C1 segment of cervical spinal cord (tissue), 14 donors: ENCODE measurements at regions not wholly inside any gene's neighbourhood (a gene's known extent, or its start where the extent isn't known, plus 50 kb on each side); places are given as distances from the start of the nearest gene placed in this dataset.

ENCODE experiments used
- DNase-seq, 14 donors: peaks; one replicate each; lab custom pipeline; 2025; lab: John Stamatoyannopoulos, UW

DNA sequence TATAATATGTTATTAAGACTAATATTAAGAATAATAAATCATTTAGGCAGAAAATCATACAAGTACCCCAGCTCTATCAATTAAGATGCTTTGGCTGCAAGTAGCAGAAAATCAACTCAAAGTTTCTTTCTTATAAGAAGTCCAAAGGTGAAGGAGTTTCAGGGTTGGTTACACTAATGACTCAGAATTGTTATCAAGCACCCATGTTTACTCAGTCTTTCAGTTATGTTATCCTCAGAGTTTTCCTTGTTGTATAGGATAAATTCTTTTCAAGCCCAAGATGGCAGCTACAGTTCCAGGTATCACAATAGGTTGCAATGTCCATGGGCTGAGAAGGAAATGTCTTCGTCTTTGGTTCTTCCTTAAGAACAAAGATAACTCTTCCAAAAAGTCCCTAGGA is 163.6 kb downstream of the TNFSF18 start:
- no peak for DNase-seq

DNA sequence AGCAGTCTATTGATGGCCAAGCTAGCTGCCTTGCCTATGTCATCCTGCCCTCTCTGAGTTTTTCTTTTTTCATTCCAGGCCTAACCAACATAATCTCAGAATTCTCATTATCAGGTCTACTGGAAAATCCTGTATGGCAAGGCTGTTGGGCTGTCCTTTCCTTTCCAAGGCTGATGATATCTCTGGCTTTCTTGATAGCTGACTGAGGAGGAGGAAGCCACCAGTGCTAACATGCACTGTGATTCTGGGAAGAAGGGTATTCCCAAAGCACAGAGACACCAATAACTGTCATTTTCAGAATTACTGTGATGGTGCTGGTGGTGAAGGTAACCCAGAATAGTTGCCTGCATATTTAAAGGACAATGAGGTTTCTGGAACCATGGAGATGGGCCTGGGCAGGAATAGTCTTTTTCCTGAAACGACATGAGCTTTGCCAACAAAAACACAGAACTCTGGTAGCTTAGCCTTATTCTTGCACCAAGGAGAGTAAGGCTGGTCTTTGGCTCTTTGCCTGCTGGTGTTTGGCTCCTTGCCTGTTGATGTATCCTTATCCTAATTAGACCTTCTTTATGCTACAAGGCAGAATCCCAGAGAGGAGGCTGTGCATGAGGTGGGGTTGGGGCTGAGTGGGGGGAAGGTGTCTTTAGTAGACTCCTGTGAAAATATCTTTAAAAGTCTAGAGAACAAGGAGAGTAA is 157.4 kb downstream of the TNFSF18 start:
- DNase-seq, result no peak

DNA sequence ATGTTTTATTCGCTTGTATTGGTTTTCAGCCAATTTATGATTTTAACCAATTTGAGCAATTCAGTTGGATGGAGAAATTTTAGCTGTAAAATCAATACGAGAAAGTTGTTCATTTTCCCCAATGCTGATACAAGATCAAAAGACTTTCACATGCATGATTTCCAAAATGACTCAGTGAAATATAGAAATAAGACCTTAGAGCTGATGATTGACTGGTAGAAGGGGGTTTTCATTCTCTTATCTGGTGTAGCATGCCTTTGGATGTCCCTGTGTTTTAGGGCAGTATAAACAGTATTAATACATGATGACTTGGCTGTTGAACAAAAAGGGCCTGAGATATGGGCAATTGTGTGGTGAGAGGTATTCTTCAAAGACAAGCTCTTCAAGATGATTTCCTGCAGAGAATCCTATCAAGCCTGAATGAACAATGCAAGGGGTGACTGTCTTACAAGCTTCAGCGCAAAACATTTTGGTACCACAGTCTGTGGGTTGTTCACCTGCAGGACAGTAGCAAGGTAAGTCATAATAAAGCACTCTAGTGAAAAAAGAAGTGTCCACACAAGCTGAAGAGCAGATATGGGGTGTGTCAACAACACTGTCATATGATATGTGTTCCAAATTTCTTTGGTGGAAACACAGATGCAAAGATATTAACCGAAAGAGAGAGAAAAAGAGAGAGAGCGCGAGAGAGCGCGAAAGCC is 156.2 kb downstream of the TNFSF18 start:
- no peak for DNase-seq

DNA sequence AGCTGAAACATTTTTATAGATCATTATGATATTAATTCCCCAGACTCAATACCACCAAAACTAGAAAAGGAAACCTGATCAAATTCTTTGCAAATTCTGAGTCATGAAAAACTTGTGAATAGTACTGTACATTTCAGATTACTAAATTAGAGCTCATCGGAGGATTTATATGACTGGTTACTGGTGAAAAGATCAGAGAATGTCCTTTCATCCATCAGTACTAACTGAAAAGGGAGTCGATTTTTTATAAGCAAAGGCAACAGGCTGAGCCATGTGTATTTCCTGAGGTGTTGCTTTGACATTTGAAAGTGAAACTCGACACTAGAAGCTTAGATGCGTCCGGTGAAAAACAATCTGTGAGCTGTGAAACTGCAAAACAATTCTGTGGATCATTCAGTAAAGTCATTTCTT is 155.7 kb downstream of the TNFSF18 start:
- DNase-seq, result no peak

DNA sequence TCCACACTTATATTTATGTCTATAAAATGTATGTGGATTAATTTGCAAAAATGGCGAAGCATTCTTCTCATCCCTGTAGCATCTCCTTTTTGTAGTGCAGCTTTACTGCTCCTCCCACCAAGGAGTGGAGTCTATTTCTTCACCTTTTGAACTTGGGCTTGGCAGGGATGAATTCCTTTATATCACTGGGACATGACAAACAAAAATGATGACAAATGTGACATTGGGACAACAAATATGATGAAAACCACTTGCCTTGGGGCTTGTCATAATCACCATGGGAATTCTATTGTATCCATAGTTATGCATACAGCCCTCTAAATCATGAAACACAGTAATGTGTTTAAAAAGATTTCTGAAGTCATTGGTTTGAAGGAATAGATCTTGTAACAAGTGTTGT is 155.0 kb downstream of the TNFSF18 start:
- DNase-seq, result no peak

DNA sequence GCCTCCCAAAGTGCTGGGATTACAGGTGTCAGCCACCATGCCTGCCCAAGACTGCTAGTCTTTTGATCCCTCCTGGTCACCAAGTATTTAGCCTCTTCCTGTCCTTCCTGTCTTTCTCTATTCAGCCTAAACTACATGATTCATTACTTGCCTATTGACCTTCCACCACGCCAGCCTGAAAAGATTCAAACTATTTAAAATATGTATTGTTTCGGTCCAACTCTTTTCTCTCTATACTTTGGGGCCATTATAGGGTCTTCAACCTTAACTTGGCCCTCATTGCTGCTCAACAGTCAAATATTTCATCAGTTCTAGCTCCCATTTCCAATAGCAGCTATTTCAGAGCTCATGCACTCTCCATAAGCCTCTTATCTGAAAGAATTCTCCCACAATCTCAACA is 153.0 kb downstream of the TNFSF18 start:
- no peak for DNase-seq

DNA sequence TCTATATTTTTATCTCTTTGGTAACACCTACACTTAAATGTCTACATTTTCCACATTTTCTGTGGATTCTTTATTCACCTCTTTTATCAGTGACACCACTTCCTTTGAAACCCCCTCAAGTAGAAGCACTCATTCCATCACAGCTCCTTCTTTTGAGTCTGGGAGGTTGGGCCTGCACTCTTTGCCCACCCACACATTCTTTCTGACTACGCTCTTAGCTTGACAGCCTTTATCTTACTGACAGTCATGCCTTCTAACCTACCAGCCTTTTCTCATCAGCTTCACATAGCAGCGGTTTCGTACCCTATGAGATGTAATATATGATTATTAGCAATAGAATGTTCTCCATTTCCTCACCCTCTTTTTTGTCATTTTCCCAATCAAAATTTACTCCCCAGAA is 151.9 kb downstream of the TNFSF18 start:
- no peak for DNase-seq

DNA sequence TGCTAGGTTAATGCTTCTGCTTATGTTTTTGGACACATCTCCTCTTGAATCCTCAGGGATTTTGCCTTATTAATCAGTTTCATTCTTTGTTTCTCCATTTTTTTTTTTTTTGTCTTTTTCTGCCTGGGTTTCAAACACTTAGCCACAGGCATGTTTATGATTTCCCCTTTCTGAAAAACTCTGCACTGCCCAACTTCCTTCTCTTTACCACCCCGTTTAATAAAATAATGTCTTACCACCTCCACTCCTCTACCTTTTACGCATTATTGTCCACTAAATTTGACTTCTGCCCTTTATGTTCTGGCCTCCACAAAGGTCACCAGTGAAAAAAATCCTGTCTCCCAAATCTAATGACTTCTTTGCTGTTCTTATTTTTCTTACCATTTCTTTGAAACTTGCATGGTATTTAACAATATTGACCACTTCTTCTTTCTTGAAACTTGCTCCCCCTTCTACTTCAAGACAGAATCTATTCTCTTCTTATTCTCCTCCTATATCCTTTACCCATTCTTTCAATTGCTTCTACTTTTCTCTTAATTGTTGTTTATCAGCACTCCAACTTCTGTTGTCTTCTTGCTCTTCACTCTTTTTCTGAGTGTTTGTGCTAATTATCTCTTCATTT is 150.3 kb downstream of the TNFSF18 start:
- no peak for DNase-seq

DNA sequence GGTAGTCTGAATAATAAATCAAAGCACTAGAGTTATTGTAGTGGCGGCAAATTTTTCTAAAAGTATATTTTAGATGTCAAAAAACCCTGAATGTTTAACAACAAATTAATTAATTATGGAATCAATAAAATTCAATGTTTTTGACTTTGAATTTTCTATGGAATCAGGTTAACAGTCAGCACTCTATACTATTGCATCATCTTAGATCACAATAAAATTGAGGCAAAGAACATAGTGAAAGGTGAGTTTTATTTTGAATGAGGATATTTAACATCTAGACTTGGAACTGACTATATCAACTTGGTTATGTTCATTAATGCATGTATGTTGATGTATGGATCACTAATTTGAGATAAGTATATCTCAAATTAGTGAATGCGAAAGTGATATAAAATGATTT is 148.5 kb downstream of the TNFSF18 start:
- DNase-seq, result no peak

DNA sequence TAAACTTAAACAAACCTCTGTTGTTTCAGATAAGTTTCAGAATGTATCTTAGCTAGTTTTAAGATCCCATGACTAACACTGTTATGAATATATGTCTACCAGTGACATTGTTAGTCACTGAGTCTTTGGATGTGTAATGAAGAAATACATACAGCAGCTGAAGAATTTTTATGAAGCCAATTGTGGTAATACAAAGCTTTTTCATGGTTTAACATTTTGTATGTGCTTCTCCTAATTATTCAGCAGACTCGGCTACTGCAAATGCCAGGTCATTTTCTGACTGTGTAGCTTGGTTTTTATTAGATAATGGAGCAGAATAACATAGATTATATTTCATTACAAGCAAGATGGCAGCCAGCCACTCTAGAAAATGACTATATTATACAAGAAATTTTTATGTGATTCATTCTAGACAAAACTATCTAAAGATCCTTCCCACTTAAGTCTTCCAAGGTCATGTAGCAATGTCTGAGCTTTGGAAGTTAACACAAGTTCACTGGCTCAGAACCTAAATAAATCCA is 147.8 kb downstream of the TNFSF18 start:
- DNase-seq, result no peak

DNA sequence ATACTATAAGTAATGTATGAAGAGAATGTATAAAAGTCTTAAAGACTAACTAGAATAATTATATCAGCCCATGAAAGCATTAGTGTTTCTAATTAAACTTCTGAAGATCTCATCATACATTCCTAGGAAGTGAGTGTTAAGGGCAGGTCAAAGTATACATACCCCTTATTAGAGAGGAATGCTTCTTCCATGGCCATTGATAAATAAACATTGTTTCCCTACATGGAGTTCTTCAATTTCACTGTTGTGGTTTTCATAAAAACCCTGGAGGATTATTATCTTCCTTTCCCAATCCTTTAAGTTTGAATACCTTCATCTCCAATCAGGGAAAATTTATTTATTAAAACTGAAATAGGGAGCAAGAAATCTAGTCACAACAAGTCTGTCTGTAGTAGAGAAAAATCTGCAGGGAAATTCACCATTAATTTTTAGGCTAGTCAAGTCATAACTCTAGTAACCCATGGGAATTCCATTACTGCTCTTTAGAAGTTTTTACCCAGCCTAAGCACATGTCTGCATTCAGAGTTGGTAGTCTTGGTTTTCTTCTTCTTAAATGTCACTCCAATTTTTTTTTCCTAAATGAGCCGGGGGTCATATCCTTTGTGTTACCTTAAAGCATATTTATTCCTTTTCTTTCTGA is 147.0 kb downstream of the TNFSF18 start:
- no peak for DNase-seq

DNA sequence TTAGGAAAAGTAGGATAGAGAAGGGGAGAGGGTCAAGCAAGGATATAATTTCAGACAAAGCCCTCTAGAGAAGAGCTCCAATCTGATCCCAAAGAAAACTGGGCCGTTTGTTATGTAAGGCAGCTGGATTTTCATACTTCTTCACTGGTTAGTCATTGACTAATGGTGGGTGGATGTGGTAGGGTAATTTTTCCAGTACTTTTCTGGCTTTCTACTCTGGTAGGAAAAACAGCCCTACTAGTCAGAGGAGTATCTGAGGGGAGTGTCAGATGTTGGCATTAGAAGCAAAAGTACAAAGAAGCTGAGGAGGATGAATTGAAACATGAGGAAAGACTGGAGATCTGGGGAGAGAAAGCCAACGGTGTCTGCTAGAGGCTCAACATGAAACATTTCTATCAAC is 145.3 kb downstream of the TNFSF18 start:
- DNase-seq, result no peak

DNA sequence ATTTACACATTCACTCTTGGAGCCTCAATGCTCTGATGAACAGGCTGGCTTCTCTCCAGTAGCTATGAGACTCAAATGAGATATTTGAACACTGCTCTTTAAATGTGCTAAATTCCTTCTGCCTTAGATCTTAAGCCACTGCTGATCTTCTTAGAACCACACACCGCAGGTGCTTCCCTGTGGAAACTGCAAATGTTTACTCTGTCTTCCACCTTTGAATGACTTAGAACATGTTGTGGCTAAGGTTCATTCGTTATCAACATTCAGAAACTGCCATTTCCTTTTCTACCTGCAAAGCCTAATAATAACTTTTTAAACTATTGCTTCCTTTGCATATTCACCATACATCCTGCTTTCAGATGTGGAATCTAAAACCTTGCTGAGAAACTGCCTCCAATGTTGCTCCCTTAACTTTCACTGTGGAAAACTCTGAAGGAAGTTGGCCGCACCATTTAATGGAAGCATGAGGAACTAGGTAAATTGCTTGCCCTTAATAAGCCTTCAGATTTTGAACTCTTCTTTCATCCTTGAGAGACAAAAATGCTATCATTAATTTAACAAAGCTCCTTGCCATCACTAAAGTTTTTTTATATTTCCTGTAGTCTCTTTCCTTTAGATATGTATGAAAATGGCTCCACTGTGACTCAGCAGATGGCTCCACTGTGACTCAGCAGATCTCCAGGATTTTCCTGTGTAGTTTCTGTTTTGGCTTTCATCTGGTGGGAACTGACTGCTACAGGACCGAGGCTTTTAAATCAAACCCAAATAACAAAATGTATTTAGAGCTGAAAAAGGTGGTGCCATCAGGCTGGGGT is 143.8 kb downstream of the TNFSF18 start:
- no peak for DNase-seq

DNA sequence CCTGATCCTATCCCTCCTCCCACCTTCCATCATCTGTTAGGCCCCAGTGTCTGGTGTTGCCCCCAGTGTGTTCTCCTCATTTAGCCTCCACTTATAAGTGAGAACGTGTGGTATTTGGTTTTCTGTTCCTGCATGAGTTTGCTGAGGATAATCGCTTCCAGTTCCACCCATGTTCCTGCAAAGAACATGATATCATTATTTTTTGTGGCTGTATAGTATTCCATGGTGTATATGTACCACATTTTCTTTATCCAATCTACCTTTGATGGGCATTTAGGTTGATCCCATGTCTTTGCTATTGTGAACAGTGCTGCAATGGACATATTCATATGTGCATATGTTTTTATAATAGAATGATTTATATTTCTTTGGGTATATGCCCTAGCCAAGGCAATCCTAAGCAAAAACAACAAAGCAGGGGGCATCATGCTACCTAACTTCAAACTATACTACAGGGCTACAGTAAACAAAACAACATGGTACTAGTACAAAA is 142.9 kb downstream of the TNFSF18 start:
- no peak for DNase-seq

DNA sequence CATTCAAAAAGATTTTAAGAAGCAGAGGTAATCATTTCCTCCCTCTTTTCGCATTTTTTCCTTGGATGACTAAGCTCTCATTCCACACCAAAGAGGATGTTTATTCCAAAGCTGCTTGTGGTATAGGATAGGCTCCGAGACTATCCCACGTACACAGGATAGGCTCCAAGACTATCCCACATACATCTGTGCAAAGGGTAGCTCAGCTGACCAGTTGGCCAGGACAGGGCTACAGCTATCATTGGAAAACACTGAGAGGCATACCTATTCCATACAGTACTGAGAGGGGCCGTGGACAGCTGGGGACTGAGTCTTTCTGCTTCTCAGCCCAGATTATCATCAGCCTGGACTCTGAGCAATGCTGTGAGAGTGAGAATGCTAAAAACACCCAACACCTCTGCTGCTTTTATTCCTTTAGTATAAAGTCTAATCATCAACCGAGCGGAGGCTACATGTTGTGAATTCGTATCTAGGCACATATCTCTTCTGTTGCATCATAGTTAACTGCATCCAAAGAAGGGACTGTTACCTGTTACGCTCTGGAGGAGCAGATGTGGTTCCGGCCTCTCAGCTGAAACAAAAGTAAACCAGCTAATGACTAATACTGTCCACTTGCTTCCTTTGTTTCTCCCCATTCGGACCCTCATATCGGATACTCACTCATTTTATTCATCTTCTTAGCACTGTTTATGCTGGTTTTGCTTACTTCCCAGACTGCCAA is 141.0 kb downstream of the TNFSF18 start:
- no peak for DNase-seq

DNA sequence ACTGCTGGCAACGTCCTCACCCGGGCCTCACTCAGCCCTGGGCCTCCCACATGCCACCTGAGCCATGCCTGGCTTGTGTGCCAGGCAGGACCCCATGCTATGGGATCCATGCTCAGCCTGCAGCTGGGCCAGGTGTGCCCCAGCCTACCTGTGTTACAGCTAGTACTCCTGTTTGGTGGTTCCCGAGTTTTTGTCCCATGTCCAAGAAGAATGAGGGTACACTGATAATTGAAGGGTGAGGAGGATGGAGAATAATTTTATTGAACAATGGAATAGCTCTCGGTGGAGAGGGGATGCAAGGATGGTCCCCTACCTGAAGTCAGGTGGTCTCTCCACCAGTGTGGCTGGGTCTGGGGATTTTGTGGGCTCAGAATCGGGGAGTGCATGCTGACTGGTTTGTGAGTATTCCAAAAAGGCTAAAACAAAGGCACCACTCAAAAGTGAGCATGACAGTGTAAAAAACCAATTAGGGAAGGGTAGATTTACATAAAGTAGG is 137.9 kb downstream of the TNFSF18 start:
- DNase-seq, result no peak

DNA sequence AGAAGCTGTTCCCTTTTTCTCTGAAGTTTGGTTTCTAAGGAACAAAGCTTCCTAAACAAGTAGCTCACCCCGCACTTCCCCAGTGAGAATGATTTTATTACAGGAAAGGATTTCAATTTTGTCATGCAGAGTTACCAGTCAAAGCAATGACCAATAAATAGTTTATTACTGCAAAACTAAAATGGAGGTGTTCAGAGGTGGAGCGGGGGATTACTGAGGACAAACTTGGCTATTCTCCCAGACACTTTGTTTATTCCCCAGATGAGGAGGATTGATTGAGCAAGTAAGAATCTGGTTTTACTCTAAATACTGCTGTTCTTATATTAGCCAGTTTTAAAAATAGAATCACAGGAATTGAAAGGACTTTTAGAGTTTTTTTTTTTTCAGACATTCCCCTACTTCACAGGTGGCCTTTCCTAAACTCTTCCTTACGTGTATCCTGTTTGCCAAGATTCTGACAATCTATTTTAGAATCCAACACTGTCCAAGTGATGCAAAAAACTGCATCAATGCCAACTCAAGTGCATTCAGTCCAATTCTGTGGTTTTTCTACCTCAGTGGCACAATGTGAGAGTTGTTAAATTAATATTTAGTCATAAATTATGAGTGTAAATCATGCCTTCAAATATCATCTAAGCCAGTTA is 136.1 kb downstream of the TNFSF18 start:
- no peak for DNase-seq

DNA sequence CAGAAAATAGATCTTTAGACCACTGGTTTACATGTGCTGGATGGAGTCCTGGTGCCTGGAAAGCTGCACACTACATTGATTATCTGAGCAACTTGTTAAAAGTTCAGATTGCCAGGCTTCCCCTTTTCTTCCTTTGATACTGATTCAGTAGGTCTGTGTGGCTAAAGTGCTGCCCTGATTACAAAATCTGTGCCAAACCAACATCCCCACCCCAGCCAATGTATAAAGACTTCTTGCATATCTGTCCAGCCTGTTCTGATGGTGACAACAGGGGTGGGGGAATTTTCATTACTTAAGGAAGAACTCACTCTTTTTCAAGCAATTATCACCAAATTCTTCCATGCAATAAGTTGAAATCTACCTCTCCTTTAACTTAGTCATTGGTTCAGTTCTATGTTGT is 135.5 kb downstream of the TNFSF18 start:
- DNase-seq, result no peak

DNA sequence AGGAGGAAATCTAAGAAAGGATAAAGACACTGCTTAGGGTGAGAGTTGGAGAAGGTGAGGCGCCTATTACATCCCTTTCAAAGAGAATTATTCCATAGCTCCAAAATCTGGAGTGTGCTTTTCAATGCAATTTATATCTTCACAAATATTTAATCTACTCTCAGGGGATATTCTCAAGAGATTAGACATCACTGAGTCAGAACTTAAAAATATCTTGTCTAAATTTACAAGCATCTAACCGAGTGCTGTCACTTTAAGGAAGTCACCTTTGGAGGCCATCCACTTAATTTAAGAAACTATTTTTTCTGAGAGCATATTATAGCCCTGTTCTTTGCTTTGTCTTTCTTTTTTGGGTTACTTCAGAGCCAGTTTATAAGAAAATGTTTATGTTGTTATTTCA is 134.6 kb downstream of the TNFSF18 start:
- DNase-seq, result no peak

DNA sequence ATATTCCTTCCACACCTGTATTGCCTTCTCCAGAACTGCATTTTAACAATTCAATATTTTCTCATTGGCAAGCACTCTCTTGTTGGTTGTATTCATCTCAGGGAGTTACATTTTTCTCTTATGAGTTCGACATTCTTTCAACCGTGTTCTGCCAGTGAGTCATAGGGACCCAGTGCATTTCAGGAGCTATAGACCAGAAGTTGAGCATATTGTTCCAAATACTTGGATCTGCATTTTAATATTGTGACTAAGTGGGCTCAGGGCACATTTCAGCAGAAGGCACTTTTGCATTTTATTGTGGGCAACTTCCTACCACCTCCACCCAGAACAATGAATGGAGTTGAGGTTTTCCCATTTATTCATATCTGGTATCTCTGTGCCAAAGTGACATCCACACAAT is 132.8 kb downstream of the TNFSF18 start:
- no peak for DNase-seq
